Central memory CD4-positive, alpha-beta T cell (primary cell): ENCODE measurements at regions not wholly inside any gene's neighbourhood (a gene's known extent, or its start where the extent isn't known, plus 50 kb on each side); places are given as distances from the start of the nearest gene placed in this dataset.

Source experiments
- DNase-seq: peaks from one replicate; pipeline ENCODE4 v3.0.0; 2022

- no peak for DNase-seq
Measured at GRCh38 chr10:36194276-36194675, 552.2 kb upstream of the FZD8 start.

- no peak for DNase-seq
Measured at GRCh38 chr10:36191009-36191408, 548.9 kb upstream of the FZD8 start.

- no peak for DNase-seq
Measured at GRCh38 chr10:36188461-36188860, 546.4 kb upstream of the FZD8 start.

- no peak for DNase-seq
Measured at GRCh38 chr10:36188080-36188453, 546.0 kb upstream of the FZD8 start.

- no peak for DNase-seq
Measured at GRCh38 chr10:36187380-36188079, 545.4 kb upstream of the FZD8 start.

DNA sequence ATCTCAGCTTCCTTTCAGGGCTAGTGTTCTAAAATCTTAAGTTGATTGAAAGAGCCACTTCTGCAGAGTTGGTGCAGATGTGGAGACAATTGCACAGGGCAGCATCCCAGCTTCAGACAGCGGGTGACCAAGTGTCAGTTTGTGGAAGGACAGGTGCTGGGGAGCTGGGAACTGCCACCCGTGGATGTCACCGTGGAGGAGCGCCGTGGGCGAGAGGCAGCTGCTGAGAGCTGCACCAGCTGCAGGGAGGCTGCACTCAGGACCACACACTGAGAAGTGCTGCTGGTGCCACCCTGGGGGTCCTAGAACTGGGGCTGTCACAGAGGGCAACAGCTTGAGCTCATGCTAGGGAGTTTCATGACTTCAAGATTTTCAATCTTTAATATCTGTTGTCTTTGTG, 543.0 kb upstream of the FZD8 start:
- DNase-seq = no peak

DNA sequence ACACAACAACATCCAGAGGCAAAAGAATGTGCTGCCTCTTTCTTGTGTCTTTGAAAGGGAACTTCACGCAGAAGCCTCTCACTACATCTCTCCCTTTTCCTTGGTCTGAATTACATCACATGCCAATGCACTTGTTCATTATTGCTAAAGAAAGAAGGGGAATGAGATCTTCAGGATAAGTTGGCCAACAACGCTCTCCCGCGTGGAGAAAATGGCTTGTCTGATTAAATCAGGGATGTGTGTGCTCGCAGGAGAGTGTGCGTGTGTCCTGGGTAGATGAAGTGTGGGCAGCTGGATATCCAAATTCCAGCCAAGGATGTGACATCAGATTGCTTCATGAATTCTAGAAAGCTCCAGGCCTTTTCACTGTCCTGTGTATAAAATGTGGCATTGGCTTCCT, 541.6 kb upstream of the FZD8 start:
- DNase-seq = no peak

GRCh38 chr10:36183056-36183455, 541.0 kb upstream of the FZD8 start:
- no peak for DNase-seq

DNA sequence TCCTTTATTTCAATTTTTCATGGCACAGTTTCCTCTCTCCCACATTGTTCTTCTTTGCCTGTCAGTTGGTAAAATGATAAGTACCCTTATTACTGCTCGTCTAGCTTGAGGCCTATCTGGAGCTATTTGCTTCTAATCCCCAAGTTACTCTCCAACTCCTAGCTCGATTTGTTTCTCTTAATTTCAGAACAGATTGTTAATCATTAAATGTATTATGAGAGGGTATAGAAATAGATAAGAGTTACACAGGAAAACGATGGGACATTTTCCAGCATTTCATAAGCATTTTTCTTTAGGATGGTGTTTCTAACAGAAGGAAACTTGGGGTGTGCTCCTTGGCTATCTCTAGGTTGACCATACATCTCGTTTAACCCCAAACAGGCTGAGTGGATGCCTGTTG, 540.5 kb upstream of the FZD8 start:
- no peak for DNase-seq

- no peak for DNase-seq
Measured at GRCh38 chr10:36182179-36182566, 540.1 kb upstream of the FZD8 start.

- no peak for DNase-seq
Measured at GRCh38 chr10:36181426-36182178, 539.5 kb upstream of the FZD8 start.

DNA sequence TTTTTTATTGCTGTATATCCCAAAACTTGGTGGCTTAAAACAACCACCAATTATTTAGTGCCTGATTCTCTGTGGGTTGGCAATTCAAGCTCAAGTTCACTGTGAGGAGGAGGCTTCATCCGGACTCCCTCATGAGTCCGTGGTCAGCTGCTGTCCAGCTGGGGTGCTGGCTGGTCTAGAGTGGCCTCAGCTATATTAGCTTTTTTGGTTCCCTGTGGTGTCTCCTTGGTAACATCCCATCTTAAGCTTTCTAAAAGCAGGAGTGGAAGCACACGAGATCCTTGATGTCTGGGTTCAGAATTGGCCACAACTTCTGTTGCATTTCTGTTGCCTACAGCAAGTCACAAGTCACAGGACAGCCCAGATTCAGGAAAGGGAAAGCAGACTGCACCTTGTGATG, 536.5 kb upstream of the FZD8 start:
- no peak for DNase-seq

GRCh38 chr10:36177071-36177470, 535.0 kb upstream of the FZD8 start:
- DNase-seq = no peak

GRCh38 chr10:36175954-36176353, 533.9 kb upstream of the FZD8 start:
- no peak for DNase-seq

- no peak for DNase-seq
Measured at GRCh38 chr10:36173364-36173763, 531.3 kb upstream of the FZD8 start.

DNA sequence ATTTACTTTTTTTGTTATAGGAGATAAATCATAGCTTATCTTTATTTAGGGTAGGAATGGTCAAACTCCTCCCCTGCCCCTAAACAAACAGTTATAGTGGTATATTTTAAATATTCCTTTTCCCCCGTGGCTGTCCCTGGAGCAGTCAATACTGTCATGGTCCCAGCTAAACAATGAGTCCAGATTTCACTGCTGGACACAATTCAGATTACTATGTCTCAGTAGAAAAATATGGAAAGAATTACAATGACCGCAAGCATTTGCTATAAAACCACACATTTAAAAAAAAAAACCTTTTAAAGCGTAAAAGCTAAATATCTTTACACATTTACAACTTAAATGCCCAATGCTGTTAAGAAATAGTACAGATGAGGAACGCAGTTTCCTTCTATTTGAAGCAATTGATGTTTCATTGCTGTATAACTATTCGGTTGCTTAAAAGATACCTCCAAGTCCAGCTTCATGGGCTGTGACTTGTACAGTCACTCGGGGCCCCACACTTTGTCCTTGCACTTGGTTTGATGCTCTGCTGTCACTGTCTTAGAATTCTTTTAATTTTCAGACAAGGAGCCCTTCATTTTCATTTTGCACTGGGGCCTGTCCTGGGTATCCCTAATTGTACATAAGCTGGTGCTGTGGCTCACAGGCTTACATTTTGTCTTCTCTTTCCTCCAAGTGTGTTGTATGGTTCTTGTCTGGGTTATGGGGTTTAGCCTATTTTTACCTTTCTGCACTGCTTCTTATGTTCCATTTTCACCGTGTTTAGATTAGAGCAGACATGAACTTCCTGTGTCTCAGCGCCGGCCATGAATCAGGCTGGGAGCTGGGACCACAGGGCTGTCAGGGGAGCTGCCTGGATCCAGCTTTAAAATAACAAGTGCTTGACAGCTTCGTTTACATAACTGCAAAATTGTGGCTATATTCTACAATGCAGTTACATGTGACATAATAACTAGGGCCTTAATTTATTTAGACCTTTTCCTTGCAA, 530.2 kb upstream of the FZD8 start:
- no peak for DNase-seq

GRCh38 chr10:36171556-36171952, 529.5 kb upstream of the FZD8 start:
- DNase-seq = no peak

DNA sequence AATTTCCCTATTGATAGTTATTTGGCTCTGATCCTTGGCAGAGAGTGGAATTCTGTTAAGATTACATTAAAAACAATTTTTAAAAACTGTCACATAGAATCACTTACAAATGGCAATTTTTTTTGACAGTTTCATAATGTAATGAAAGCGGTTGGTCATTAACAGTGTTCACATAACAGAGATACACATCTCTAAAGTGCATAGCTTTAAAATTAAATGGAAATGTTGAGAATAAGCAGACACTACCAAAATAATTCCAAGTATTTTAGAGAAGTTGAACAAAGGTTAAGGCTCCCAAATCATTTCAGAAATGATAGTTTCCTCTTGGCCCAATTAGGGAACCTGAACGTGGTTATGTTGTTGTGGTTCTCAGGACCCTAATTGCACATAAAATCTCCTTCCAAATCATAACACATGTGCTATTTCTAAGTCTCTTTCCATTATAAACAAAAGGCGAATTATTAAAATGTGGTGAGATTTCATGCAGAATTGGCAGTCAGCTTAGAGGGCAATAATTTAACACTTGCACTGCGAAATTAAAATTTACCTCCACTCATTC, 528.9 kb upstream of the FZD8 start:
- DNase-seq = no peak

GRCh38 chr10:36170142-36170719, 528.1 kb upstream of the FZD8 start:
- DNase-seq = no peak

DNA sequence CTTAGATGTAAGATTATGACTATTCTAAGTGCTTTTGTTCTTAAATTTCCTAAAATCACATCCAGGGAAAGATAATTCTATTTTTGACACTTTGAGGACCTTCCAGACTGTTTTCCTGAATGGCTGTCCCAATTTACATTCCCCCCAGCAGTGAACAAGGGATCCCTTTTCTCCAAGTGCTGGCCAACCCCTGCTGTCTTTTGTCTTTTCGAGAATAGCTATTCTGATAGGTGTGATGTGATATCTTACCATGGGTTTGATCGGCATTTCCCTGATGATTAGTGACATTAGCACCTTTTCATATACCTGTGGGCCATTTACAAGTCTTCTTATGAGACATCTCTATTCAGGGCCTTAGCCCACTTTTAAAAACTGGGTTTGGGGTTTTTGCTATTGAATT, 526.7 kb upstream of the FZD8 start:
- DNase-seq = no peak

GRCh38 chr10:36164556-36165504, 522.7 kb upstream of the FZD8 start:
- DNase-seq = no peak

- no peak for DNase-seq
Measured at GRCh38 chr10:36163827-36164226, 521.7 kb upstream of the FZD8 start.
